ENCODE measurements at regions not wholly inside any gene's neighbourhood (a gene's known extent, or its start where the extent isn't known, plus 50 kb on each side); places are given as distances from the start of the nearest gene placed in this dataset.

GRCh38 chr10:45204954-45205775, 110.2 kb downstream of the OR13A1 start:
- TF ChIP-seq POLR2A (IDR thresholded peaks at IDR 0.05) (no peak), CTCF (IDR thresholded peaks at IDR 0.05) (no peak)

Data from lower leg skin (tissue), 3 donors.